KOPT-K1 (cell line): ENCODE measurements at regions not wholly inside any gene's neighbourhood (a gene's known extent, or its start where the extent isn't known, plus 50 kb on each side); places are given as distances from the start of the nearest gene placed in this dataset.

ENCODE experiments used
- H3K27ac ChIP-seq: fragments of 200-600 bp; sonication (generic); 2 replicates; pipeline ENCODE4 v1.5.1; 2016; ENCODE audit warnings: antibody characterized with exemption, mild to moderate bottlenecking, low read depth, low read length; ENCODE audit not compliant: poor library complexity, severe bottlenecking
- H3K36me3 ChIP-seq: fragments of 200-600 bp; sonication (generic); 2 replicates; pipeline ENCODE4 v1.5.1; 2017; ENCODE audit warnings: antibody characterized with exemption, mild to moderate bottlenecking, low read length, moderate library complexity; ENCODE audit not compliant: insufficient read depth
- H3K9me3 ChIP-seq: fragments of 200-600 bp; sonication (generic); 2 replicates; pipeline ENCODE4 v1.5.1; 2017; ENCODE audit warnings: antibody characterized with exemption, low read length, mild to moderate bottlenecking; ENCODE audit not compliant: insufficient read depth, poor library complexity, severe bottlenecking

DNA sequence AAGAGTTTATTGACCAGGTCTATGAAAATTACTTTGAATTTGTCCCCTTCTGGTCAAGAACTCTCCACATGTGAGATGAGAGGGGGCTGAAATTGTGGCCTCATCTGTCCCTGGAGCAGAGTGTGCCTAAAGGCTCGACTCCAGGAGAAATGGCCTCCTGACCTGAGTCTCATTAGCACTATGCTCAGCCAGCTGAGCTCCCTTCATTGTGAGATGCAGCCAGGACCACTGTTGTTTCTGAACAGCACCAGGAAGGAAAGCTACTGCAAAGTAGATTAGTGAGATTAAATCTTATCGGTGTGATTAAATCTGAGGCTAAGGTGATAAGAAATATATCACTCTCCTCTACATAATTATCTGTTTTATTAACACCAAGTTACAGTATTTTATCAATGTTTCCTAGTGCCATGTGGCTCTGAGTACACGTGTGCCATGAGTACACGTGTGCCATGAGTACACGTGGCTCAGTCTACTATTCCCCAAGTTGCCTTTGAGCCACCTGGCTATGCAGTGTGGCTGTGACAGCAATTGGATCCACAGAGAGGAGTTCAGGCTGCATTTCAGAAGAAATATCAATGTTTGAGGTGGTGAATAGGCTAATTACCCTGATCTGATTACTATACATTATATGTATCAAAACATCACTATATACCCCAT lies 126.9 kb downstream of the IPMK start:
- Histone ChIP-seq H3K36me3 (no peaks in the 10 kb centered on the region), H3K27ac (no peak overlapping the region), H3K9me3 (no peaks in the 10 kb centered on the region)

DNA sequence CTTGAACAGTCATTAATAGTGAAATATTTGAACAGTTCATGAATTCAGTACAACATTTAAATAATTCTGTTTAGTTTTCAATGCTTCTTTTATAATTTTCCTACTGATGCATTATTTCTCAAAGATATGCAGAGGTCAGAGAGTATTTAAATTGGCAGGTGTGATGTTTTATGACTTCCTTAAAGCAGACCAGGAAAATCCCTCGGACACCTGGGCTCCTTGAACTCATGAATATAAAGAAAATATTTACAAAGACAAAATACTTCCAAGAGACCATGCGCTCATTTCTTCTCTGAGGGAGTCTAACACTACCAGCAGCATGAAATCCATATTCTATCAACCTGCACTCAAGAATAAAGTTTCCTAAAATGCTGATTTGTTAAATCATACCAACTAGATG lies 127.6 kb downstream of the IPMK start:
- no peaks in the 10 kb centered on the region for H3K36me3 ChIP-seq
- no peak overlapping the region for H3K27ac ChIP-seq
- H3K9me3 ChIP-seq, result no peaks in the 10 kb centered on the region

DNA sequence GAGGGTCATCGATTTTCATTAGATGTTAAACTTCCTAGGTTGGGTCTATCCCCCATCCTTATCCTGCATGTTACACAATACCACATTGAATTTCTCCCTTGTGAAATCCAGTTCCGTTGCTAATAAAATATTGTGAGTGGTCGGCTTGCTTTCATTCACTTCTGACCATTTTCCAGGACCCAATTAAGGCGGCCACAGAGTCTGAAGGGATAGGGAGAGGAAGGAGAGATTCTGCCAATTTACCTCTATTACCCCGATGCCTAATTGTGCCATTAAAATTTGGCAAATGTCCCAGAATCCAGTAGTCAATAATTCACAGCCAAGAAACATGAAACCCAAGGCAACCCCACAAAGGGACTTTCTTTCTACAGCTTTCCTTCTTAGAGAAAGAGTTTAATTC lies 129.9 kb downstream of the IPMK start:
- Histone ChIP-seq H3K27ac (no peak overlapping the region), H3K9me3 (no peaks in the 10 kb centered on the region), H3K36me3 (no peaks in the 10 kb centered on the region)

DNA sequence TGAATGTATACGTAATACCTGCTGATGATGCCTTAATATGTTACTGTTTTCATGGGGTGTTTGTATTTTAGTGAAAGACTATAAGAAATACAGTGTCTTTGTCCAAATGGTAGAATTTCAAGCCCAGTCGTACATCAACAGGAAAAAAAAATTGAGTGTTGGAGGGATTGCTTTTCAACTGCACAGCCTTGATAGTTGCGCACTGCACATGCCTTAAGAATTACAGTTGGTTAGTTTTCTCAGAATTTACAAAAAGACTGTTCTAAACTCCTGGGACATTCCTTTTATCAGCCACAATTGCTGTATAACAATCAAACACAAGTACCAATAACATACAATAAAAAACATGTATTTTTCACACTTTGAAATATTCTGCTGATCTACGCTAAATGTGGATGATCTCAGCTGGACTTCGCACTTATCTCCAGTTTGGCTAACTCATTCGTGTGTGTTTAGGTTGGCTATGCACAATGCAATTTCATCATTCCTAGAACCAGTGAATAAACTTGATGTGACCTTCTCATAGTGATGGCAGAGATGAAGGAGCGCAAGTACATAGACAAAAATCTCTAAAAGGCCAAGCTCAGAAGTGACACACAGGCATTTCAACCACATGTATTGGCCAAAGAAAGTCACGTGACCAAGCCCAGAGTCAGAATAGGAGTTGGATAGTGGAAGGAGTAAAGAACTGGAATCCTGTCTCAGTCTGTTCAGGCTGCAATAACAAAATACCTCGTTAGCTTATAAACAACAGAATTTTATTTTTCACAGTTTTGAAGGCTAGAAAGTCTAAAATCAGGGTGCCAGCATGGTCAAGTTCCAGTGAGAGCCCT lies 152.3 kb downstream of the IPMK start:
- Histone ChIP-seq H3K9me3 (no peaks in the 10 kb centered on the region), H3K27ac (no peak overlapping the region), H3K36me3 (no peaks in the 10 kb centered on the region)

DNA sequence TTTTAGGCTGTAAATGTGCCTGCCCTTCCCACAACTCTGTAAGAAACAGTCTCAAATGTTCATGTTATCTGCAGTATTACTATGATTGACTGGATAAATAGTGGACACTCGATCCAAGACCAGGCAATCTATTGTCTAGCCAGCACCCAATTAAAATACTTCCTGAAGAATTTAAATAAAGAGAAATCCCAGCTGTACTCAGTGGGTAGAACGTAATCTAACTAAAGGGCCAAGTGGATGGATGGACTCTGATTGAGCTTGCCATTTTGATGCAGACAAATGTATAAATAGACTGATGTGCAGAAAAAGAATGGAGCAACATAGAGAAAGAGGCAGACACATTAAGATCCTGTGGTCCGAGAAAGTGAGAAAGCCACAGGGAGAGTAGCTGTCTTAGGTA lies 158.0 kb downstream of the IPMK start:
- H3K27ac ChIP-seq, result no peak overlapping the region
- no peaks in the 10 kb centered on the region for H3K9me3 ChIP-seq
- no peaks in the 10 kb centered on the region for H3K36me3 ChIP-seq

DNA sequence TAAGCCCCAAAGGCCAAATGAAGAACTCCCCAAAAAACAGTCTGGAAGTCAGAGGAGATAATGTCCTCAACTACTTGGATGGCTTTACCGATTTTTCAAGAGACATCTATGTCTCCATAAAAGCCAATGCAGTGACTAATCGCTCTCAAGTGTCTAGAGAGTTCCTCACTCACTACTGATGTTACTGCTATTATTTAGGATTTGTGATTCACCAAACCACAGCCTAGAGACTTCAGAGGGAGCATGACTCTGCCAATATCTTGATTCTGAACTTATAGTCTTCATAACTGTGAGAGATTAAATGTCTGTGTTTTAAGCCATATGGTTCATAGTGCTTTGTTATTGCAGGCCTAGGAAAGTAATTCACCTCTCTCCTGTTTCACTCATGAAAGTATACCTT lies 160.2 kb downstream of the IPMK start:
- Histone ChIP-seq H3K27ac (no peak overlapping the region), H3K9me3 (no peaks in the 10 kb centered on the region), H3K36me3 (no peaks in the 10 kb centered on the region)

DNA sequence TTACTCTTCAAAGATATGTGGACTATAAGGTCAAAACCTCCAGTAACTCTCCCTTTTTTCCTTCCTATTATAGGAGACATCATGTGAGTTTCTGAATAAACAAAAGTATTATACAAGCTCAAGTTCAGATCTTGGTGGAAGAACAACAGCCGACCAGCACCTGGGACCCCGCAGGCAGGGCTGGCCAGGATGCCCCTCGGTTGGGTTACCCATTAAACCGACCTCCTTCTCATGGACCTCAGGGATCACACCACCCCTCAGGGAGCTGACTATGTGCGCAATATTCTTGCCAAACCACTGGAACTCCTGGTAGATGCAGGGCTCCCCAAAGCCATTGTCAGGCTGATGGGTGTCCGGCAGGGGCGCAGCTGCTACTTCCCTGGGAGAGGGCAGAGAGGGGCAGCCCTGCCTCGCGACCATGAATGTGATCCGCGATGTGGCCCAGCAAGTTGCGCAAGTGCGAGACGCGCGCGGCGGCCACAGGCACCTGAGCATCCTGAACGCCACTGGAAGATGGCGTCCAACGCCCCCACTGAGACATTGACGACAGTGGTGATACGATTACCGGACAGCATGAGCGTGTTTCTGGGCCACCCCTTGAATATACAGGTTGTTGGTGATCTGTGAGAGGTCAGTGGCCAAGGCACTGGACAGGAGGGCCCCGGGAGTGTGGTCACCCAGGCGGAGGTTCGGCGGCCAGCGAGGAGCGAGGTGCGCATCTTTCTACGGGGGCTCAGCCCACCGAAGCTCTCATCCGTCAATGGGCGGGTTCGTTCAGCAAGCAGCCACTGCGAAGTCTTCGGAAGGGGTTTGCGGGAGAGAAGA lies 161.3 kb downstream of the IPMK start:
- Histone ChIP-seq H3K36me3 (no peaks in the 10 kb centered on the region), H3K9me3 (no peaks in the 10 kb centered on the region)

DNA sequence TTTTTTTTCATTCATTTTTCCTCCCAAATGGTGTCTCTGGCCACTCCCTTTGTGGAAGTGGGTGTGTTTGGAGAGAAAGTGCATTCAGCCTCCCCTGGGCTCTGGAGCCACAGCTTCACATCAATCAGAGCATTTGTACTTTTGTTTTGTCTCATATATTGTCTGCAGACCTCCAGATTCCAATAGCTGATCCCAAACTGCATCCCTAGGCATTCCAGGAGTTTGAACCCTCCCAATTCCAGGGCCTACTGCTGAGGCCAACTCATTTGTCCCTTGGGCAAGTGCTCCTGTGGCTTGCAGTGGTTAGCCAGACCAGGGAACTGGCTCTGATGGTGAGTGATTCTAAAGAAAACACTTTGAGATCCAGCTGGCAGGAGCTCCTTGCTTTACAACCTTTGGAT lies 163.3 kb downstream of the IPMK start:
- Histone ChIP-seq H3K36me3 (no peaks in the 10 kb centered on the region), H3K9me3 (no peaks in the 10 kb centered on the region), H3K27ac (no peak overlapping the region)

More for the DNA sequence above, 161.3 kb downstream of the IPMK start:
- no peak overlapping the region for H3K27ac ChIP-seq

DNA sequence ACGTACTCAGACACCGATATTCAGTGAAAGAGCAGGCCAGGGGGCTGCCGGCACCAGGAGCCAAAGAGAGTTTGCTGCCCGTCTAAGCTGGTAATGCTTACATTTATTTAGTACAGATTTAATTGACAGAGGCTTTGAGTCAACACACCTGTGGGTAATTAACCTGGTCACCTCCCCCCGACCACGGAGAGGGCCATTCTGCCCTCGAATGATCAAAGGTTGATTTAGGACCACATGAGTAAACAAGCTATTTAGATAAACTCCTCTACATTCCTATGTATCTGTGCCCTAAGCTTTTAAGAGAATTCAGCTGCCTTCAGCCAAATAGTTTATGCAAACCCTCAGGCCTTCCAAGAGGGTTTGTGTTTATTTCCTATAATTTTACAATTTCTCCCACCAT lies 164.8 kb downstream of the IPMK start:
- H3K9me3 ChIP-seq, result no peaks in the 10 kb centered on the region
- H3K27ac ChIP-seq, result no peak overlapping the region
- H3K36me3 ChIP-seq, result no peaks in the 10 kb centered on the region

DNA sequence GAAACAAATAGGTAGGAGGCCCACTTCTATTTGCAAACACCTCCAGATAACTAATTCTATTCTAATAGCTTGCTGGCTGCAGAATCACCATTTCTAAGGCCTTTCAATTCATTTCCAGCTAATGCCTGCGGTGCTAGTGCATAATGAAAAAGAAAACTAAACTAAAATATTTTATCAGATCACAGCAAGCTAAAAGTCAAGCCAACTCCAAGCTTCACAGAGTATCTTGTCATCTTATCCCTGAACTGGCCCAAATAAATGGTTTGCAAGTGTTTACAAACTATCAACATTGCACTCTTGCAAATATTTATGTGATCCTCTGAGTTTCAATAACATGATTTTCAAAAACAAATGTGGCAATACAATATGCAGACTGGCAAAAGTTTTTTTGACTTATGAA lies 166.0 kb downstream of the IPMK start:
- no peaks in the 10 kb centered on the region for H3K36me3 ChIP-seq
- H3K9me3 ChIP-seq, result no peaks in the 10 kb centered on the region
- H3K27ac ChIP-seq, result no peak overlapping the region

DNA sequence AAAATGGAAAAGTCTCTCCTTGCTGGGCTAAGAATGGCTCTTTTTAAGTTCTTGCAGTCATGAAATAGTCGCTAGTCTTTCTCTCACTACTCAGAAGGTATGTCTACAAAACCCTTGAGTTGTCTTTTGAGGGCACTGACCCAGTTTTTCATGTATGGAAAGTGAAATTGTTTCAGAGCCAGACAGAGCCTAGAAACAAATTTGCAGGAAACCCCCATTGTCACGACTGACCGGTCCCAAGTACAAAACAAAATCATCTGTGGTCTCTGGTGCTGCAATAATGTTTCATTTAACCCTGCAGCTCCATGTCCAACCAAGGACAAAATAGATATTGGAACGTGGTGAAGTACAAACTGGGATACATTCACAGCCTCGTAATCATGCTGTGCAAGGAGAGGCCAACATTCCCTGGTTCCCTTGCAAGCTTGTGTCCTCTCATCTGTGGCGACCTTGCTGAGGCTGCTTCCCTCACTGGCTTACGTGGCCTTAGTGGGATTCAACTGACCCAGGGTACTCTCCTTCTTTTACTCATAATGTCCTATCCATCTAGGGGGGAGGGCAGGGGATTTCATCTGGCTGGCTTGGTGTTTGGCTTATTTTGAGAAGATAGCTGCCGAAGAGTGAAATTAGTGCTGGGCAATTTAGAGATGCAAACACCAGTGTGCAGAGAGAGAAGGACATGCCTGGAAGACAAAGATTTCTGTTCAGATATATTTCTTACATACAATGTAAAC lies 172.5 kb downstream of the IPMK start:
- no peaks in the 10 kb centered on the region for H3K9me3 ChIP-seq
- H3K36me3 ChIP-seq, result no peaks in the 10 kb centered on the region
- H3K27ac ChIP-seq, result no peak overlapping the region

DNA sequence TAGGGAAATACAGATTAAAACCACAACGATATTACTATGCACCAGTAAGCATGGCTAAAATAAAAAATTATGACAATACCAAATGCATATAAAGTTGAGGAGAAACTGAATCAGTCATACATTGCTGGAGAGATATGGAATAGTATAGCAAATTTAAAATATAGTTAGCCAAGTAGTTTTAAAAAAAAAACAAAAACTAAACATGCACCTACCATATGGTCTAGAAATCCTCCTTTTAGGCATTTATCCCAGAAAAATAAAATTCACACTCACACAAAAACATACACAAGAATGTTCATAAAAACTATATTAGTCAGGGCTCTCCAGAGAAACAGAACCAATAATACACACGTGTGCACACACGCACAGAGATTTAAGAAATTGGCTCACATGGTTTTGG lies 175.8 kb downstream of the IPMK start:
- H3K27ac ChIP-seq, result no peak overlapping the region
- no peaks in the 10 kb centered on the region for H3K9me3 ChIP-seq
- H3K36me3 ChIP-seq, result no peaks in the 10 kb centered on the region

DNA sequence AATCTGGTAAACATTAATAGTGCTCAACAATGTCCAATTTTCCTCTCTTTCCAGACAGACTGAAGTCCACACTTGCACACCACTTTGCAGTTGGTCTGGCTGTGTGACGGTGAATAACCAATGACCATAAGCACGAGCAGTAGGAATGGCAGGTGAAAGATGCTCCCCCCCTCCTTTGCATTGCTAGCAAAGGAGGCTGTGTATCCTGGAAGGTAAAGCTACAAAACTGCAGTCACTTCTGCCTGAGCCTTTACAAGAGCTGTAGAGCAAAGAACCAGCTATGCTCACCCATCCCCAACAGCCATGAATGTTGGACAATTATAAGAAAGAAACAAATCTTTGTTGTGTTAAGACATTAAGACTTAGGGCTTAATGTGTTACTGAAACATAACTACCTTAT lies 178.0 kb downstream of the IPMK start:
- H3K9me3 ChIP-seq, result no peaks in the 10 kb centered on the region
- H3K36me3 ChIP-seq, result no peaks in the 10 kb centered on the region
- no peak overlapping the region for H3K27ac ChIP-seq

DNA sequence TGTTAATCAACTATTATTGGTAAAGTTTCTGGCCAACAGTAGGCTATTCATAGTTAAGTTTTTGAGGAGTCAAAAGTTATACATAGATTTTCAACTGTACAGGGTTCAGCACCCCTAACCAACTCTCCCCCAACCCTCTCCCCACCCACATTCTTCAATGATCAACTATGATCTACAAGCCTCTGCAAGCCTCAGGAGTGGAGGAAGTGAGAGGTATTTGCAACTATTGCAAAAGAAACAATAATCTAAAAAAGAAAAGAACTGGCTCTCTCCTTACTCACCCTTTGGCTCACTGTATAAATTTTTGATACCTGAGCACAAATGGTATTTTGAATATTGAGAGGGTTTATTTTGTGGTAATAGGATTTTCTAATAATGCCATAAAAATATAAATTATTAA lies 179.8 kb downstream of the IPMK start:
- Histone ChIP-seq H3K36me3 (no peaks in the 10 kb centered on the region), H3K27ac (no peak overlapping the region), H3K9me3 (no peaks in the 10 kb centered on the region)

DNA sequence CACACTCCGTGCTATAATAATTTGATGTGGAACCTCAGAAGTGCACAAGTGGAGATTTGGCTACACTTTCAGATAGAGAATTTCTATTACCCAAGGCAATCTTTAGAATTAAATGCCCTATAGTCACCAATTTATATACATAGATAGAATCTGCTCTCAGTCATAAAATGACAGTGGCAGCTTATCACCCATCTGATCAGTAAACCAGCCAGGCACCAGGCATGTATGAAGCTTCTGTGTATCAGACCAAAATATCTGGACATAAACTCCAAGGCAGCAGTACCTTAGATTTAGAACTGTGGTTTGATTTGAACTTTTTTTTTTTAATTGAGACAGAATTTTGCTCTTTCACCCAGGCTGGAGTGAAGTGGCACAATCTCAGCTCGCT lies 180.9 kb downstream of the IPMK start:
- H3K27ac ChIP-seq, result no peak overlapping the region
- H3K36me3 ChIP-seq, result no peaks in the 10 kb centered on the region
- no peaks in the 10 kb centered on the region for H3K9me3 ChIP-seq
